ENCODE measurements at regions not wholly inside any gene's neighbourhood (a gene's known extent, or its start where the extent isn't known, plus 50 kb on each side); places are given as distances from the start of the nearest gene placed in this dataset.
"Not testable (repeated sequence)": the region's sequence is repeated elsewhere in the genome, so short reads cannot be mapped to it uniquely, and the experiment has no call there.

DNA sequence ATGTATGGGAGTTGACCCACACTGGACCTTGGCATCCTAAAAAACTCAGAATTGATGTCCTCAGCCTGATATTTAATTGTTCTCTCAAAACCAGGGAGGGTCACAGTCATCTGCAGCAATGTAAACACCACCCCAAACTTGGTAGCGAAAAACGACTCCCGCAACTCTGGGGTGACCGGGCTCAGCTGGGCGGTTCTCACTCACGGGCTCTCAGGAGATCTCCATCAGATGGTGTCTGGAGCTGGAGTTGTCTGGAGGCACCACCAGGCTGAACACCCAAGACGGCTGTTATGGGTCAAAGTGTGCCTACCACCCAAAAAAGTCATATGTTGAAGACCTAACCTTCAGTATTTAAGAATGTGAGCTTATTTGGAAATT lies 50.9 kb upstream of the NXT1 start:
- DNase-seq: no peak

GRCh38 chr20:23298926-23299672 lies 51.5 kb upstream of the NXT1 start:
- DNase-seq: no peak

DNA sequence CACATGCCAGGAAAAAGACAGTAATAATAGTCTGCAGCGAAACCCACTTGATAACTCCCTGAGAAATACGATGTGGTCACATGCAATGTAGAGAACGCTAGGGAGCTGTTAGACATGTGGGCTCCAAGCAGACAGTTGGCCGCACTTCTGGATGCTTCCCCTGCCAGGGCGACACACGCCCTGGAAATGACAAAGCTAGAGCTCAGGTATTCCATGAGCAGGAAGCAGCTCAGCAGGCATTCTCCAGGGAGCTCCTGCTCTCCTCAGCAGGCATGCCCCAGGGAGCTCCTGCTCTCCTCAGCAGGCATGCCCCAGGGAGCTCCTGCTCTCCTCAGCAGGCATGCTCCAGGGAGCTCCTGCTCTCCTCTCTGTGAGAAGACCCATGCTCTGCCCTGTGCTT lies 52.4 kb upstream of the NXT1 start:
- no peak for DNase-seq

GRCh38 chr20:23296841-23297701 lies 53.5 kb upstream of the NXT1 start:
- no peak for DNase-seq

DNA sequence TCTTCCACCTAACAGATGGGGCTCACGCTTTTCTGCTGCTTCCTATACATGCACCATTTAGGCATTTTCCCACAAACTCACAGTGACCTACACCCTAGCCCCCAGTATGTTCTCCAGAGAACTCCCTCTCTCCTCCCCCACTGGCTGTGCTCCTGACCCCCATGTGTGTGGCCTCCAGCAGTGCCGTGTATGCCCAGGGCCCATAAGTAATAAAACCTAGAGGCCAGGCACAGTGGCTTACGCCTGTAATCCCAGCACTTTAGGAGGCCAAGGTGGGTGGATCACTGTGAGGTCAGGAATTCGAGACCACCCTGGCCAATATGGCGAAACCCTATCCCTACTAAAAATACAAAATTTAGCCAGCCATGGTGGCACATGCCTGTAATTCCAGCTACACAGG lies 54.7 kb upstream of the NXT1 start:
- DNase-seq: no peak

GRCh38 chr20:23294671-23295070 lies 55.9 kb upstream of the NXT1 start:
- no peak for DNase-seq

DNA sequence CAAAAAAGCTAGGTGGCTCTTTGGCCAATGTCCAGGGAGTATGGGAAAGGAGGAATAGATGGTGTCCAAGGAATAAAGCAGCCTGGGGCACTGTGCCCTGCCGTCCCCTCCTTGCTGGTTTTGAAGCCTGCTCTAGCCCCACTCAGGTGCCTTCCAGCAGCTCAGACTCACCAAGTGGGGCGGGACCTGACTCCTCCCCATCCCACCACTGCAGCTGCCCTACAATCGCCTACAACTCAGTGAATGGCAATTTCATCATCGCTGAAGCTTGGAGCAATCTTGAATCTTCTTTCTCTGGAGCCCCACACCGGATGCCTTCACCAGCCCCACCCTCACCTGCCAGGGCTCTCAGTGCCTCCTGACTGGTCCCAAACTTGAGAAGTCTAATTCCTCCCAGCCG lies 56.4 kb upstream of the NXT1 start:
- DNase-seq: no peak

GRCh38 chr20:23293689-23294088 lies 56.9 kb upstream of the NXT1 start:
- DNase-seq: no peak

DNA sequence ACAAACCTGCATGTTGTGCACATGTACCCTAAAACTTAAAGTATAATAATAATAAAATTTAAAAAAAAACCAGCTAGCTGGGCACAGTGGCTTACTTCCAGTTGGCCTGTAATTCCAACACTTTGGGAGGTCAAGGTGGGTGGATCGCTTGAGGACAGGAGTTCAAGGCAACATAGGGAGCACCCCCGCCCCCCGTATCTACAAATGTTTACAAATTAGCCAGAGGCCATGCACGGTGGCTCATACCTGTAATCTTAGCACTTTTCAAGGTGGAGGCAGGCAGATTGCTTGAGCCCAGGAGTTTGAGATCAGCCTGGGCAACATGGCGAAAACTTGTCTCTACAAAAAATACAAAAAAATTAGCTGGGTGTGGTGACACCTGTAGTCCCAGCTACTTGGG lies 58.3 kb upstream of the NXT1 start:
- not testable (repeated sequence) for DNase-seq

DNA sequence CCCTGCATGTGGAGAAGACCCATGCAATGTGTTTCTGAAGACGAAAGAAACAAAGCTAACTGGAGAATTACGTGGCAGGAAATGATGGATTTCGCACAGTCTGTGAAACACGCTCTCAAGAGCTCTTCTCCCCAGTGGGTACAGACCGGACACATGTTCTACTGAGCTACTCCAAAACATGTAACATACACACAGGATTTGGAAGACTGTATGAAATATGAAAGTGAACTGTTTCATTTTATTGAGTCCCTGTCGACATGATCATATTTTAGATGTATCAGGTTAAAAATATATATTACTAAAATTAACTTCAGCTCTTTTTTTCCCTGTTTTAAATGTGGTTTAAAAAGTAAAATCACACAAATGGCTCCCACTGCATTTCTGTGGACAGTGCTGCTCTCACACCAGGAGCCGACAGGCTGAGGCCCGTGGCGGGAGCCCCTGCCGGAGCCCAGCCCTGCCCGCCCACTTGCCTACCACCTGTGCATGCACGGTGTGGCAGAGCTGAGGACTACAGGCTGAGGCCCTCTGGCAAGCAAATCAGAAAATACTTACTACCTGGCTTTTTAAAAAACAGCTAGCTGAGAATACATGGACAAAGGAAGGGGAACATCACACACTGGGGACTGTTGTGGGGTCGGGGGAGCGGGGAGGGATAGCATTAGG lies 58.9 kb upstream of the NXT1 start:
- no peak for DNase-seq

- DNase-seq: no peak
Measured at GRCh38 chr20:23290761-23291574, 59.6 kb upstream of the NXT1 start.

DNA sequence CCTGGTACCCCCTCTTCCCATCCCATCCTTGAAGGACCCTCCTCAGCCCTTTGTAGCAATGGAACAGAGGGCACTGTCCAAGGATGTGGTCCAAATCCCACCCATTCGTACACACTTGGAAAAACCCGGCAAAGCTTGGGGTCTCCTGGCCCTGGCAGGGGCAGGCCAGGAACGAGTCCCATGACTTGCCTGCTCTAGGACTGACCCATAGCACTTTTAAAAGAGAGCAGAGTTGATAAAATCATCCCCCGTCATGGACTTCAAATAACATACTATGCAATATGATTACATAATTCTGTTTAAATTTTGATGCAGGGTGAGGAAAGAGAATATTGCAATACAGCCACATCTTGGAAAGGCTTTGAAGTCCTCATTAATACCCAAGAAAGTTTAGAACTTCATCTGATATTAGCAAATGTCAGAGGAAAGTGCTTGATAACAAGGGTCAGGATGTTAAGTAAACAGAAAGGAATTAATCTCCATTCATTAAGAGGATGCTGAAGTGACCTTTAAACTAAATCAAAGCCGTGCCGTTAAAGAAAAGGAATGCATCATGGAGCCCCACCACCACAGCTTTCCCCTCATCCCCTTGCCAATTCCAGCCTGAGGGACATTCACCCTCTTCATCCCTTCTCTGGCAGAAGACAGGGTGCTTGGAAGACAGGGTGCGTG lies 60.7 kb upstream of the NXT1 start:
- no peak for DNase-seq

GRCh38 chr20:23289249-23289648 lies 61.3 kb upstream of the NXT1 start:
- no peak for DNase-seq

- DNase-seq: no peak
Measured at GRCh38 chr20:23287354-23288190, 63.0 kb upstream of the NXT1 start.

GRCh38 chr20:23286346-23286745 lies 64.2 kb upstream of the NXT1 start:
- no peak for DNase-seq

DNA sequence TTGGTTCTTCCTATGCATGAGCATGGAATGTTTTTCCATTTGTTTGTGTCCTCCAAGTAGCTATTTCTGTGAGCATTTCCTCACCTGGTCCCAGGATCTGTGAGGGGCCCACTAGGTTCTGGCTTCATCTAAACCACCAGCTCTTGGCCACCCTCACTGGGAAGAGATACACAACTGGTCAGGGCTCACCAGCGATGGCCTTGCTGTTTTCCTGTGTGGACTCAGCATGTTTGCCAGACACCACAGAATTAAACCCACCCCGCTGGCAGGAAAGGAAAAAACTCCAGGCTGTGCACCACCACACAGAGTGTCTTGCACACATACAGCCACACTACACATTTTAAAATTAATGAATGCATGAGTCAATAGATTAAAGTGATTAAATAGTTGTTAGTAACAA lies 65.1 kb upstream of the NXT1 start:
- no peak for DNase-seq

DNA sequence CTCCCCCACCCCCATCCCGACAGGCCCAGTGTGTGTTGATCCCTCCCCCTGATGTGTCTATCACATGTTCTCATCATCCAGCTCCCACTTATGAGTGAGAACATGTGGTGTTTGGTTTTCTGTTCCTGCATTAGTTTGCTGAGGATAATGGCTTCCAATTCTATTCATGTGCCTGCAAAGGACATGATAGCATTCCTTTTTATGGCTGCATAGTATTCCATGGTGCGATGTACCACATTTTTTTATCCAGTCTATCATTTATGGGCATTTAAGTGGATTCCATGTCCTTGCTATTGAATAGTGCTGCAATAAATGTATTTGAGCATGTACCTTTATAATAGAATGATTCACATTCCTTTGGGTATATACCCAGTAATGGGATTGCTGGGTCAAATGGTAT lies 66.6 kb upstream of the NXT1 start:
- no peak for DNase-seq

DNA sequence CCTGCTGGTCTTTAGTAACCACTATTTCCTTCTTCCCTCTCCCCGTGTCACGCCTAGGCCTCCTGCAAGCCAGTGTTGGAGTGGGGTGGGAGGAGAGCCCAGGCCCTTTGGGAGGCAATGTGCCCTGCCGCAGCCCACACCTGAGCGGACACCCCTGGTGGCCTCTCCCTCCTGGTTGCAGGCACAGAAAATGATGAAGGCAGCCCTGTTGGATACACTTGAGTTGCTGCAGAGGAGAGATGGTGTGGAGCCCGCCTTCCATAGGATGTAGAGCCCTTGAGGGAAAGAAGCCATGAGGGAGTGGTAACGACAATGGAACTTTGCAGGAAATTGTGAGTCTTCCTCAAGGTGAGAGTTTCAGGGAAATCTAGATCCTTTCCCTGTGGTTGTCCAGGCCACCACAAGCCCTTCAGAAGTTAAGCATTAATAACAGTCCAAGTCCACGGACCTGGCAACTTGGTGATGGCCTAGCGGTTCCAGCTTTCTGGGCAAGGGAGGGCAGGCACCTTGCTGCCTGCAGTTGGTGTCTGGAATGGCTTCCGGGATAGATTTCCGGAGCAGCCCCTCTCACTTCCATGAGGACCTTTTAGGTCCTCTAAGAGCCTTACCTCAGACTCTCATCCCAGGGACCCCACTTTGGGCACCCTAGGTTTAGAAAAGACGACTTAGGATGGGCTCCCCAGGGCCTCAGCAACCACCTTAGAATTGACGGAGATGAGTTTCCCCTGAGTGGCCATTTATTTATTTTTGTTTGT lies 67.3 kb upstream of the NXT1 start:
- DNase-seq: no peak

GRCh38 chr20:23282546-23282945 lies 68.0 kb upstream of the NXT1 start:
- no peak for DNase-seq

GRCh38 chr20:23282111-23282510 lies 68.5 kb upstream of the NXT1 start:
- DNase-seq: no peak
